ENCODE measurements at regions not wholly inside any gene's neighbourhood (a gene's known extent, or its start where the extent isn't known, plus 50 kb on each side); places are given as distances from the start of the nearest gene placed in this dataset.

- TF ChIP-seq CTCF (IDR thresholded peaks at IDR 0.05) (no peak), POLR2A (IDR thresholded peaks at IDR 0.05) (no peak)
These were observed 277.2 kb upstream of the UGT8 start for GRCh38 chr4:114321366-114321765.

Measured in adrenal gland (tissue), 5 donors.